Stimulated activated naive CD8-positive, alpha-beta T cell treated with anti-CD3 and anti-CD28 coated beads, Interleukin-15, amount 100 ng/mL, for 72 hours (primary cell): ENCODE measurements at regions not wholly inside any gene's neighbourhood (a gene's known extent, or its start where the extent isn't known, plus 50 kb on each side); places are given as distances from the start of the nearest gene placed in this dataset.

Source experiments
- ATAC-seq: fragments of 150-1000 bp; cut with Tn5 transposase; 2 replicates; pipeline ENCODE4 v1.10.0; 2021; ENCODE audit warnings: mild to moderate bottlenecking, moderate library complexity
- DNase-seq, 2 donors: peaks; one replicate each; pipeline ENCODE4 v3.0.0; 2021 to 2022
- H3K27ac Mint-ChIP-seq, 2 donors: one replicate each; pipeline ENCODE4 v1.8.0; 2022; ENCODE audit warnings: mild to moderate bottlenecking in 2 of 2, mixed read lengths in 2 of 2, moderate library complexity in 2 of 2
- H3K27me3 Mint-ChIP-seq: one replicate; pipeline ENCODE4 v1.8.0; 2022; ENCODE audit warnings: mixed read lengths
- H3K4me1 Mint-ChIP-seq: one replicate; pipeline ENCODE4 v1.8.0; 2022; ENCODE audit warnings: mild to moderate bottlenecking, mixed read lengths
- H3K4me3 Mint-ChIP-seq, 2 donors: one replicate each; pipeline ENCODE4 v1.8.0; 2022; ENCODE audit warnings: mild to moderate bottlenecking in 2 of 2, mixed read lengths in 2 of 2, moderate library complexity in 1 of 2
- H3K9me3 Mint-ChIP-seq, 2 donors: one replicate each; pipeline ENCODE4 v1.8.0; 2022; ENCODE audit warnings: mixed read lengths in 2 of 2

DNA sequence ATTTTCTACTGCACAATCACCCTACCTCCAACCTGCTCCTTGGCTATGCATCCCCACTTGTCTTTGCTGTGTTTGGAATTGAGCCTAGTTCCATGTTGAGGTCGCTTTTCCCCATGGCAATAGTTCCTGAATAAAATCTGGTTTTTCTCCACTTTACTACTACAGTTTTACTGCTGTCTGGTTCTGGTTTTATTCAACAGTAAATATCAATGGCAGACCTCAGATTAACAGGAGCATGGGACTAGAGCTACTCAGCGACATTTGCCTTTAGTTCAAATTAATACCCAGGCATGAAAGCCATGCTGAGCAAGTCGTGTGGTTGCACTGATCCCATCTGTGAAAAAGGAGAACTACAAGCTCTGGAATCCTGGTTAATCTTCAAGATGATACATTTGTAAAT, 460.3 kb downstream of the GRXCR1 start:
- no peaks in the 10 kb centered on the region for H3K4me1 Mint-ChIP-seq
- no peaks in the 10 kb centered on the region for H3K27me3 Mint-ChIP-seq
- H3K27ac Mint-ChIP-seq: no peak overlapping the region
- ATAC-seq (no peak), DNase-seq (no peak)
- no peak overlapping the region for H3K4me3 Mint-ChIP-seq
- H3K9me3 Mint-ChIP-seq: peaks cover 0 to 7% of the 10 kb centered on the region in 2 donors

DNA sequence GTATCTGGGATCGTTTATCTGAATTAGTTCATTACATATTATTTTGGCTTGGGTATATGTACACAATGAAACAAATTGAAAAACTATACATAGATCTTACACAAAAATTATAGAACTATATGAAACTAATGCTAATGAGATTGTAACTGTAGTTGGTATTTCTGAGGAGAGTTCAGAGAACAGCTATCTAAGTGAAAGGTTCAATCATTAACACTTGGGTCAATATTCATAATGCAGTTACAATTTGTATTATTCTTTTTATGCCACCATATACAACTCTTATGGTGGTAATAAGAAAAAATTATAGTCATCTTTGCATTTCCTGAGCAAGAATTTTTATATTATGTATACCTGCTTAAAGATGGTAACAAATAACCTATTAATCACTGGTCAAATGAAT, 461.0 kb downstream of the GRXCR1 start:
- DNase-seq (no peak), ATAC-seq (no peak)
- Mint-ChIP-seq H3K27ac (no peak overlapping the region), H3K9me3 (peaks cover 0 to 7% of the 10 kb centered on the region in 2 donors), H3K27me3 (no peaks in the 10 kb centered on the region), H3K4me3 (no peak overlapping the region), H3K4me1 (no peaks in the 10 kb centered on the region)

DNA sequence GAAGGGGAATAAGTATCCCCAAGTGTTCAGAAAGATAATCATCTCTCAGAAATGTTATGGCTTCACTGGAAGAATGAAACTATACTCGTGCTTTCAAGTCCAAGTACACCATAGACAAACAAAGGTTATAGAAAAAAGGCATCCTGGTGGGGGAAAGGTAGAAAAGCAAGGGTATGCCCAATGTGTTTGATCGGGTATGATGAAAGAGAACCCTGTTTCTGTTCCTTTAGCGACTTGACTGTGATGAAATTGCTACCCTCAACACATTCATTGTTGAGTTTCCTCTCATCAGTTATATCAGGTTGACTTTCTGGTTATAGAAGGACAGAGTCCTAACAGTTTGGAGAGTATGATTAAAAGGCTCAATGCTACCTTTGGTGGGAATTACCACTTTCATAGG, 464.3 kb downstream of the GRXCR1 start:
- ATAC-seq: no peak
- H3K4me3 Mint-ChIP-seq: no peak overlapping the region
- H3K27ac Mint-ChIP-seq: no peak overlapping the region

DNA sequence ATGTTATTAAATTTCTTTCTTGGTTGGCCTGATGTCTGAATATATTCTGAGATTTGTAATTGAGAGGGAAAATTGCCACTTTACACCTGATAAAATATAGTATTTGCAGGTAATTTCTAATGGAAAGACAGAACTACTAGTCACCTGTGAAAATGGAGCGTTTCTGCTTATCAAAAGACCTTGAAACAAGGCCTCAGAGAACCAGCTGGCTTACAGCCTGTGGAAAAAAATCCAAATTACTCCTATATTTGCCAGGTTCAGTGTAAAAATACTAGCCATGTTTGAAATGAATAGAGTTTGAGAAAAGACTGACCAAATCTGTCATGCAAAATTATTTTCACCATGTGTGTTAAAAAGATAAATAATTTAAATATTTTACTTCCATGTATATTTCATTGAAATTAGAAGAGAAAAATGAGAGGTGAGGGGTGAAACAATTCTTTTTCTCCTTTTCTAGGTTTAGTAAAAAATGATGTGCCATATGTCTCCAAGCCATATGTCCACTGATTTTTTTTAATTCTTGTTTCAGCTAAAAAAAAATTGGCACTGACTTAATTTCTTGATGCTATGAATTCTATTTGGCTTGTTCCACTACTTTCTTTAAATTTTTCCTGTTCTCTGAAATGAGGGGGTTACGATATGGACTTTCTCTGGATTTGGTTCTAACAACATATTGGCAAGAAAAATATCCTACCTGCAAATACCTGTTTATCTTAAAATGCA, 464.9 kb downstream of the GRXCR1 start:
- no peak for ATAC-seq

More for the DNA sequence above, 464.3 kb downstream of the GRXCR1 start:
- Mint-ChIP-seq H3K4me1 (no peaks in the 10 kb centered on the region), H3K27me3 (no peaks in the 10 kb centered on the region), H3K9me3 (no peaks in the 10 kb centered on the region)
- no peak for DNase-seq

DNA sequence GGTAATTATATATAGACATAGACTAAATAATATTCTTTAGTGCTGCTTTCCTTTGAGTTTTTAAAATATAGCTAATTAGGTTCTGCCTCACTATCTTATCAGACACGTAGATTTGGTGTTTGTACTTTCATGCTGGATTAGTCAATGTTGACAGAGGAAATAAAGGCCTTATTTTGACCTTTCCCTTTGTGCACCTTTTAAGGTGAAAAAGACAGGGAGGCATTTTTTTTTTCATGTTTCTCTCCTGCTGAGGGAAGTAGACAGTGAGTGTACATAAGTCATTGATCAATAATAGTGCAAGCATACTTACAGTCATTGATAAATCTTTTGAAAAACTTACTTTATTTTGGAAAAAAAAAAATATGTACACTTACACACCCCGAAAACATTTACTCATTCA, 467.8 kb downstream of the GRXCR1 start:
- Mint-ChIP-seq H3K9me3 (no peaks in the 10 kb centered on the region), H3K27me3 (no peaks in the 10 kb centered on the region), H3K4me1 (no peaks in the 10 kb centered on the region), H3K4me3 (no peak overlapping the region), H3K27ac (no peak overlapping the region)
- no peak for DNase-seq
- no peak for ATAC-seq

More for the DNA sequence above, 464.9 kb downstream of the GRXCR1 start:
- H3K4me3 Mint-ChIP-seq: no peak overlapping the region
- H3K4me1 Mint-ChIP-seq: no peaks in the 10 kb centered on the region
- no peak overlapping the region for H3K27ac Mint-ChIP-seq
- no peaks in the 10 kb centered on the region for H3K27me3 Mint-ChIP-seq
- no peaks in the 10 kb centered on the region for H3K9me3 Mint-ChIP-seq
- DNase-seq: no peak

DNA sequence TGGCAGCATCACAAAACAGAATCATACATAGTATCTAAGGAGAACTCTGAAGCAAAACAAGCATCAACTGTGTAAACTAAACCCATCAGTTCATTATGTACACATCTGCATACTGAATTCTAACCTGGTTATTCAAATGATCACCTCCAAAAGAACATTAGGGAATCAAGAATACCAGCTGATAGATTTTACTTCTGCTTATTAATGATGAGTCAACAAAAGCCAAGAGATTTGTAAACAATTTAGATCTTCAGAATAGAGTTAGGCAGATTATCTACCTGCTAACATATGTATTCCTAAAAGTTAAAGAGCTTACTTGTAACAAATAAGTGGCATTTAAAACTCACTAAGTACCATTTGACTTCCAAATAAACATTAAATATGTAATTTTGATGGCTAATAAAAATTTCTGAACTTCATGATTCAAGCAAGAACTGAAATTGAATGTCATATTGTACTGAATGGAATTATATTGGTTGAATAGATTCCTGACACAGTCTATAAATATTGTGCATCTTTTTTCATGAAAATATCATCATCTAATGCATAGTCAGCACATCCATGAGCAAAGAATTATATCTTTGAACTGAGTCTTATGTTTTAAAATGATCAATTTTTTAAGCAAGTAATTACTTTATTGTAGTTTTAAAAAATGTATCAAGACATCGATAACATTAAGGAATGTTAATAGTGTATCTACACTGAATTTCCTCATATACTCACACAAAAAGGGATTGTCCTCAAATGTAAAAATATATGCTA, 470.5 kb downstream of the GRXCR1 start:
- no peak overlapping the region for H3K4me3 Mint-ChIP-seq
- DNase-seq (no peak), ATAC-seq (no peak)
- no peaks in the 10 kb centered on the region for H3K27me3 Mint-ChIP-seq
- no peaks in the 10 kb centered on the region for H3K4me1 Mint-ChIP-seq
- no peak overlapping the region for H3K27ac Mint-ChIP-seq
- no peaks in the 10 kb centered on the region for H3K9me3 Mint-ChIP-seq

DNA sequence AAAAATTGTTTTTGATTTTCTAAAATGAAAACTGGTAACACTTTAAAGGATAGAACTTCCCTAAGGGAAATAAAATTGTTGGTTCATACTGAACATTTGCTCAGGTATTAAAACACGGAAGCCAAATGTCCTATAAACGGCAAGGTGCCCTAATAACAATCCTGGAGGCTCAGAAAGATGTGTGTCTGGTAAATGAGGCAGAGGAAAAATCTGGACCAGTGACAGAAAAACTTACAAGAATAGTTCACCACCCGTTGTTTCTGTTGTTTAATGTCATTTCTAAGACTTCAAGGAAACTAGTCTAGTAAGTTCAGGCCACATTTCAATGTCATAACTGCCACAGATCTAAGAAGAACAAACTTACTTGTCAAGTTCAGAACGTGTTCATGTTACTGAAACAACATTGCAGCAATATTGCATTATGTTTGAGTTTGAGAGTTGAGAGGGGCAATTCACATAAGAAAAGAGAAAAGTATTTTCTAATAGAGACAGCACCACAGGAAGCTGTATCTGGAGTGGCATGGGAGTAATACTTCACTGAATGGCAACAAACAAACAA, 476.6 kb downstream of the GRXCR1 start:
- no peaks in the 10 kb centered on the region for H3K27me3 Mint-ChIP-seq
- no peak for DNase-seq

DNA sequence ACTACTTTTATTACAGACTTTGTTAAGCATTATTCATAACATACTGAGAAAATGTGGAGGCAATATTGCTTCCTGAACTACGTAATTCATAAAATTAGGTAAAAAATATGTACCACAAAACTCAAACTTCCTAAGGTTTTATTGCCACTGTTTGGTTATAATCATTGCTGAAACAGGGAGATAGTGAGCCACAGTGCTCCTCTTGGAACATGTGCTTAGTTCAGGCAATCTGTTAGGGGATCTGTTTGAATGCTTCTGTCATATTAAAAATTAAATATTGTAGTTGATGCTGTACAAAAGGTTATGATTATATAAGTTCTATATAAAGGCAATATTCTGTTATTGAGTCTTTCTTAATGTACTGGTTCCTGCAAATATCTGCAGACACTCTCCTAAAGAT, 480.7 kb downstream of the GRXCR1 start:
- DNase-seq (no peak), ATAC-seq (no peak)
- no peak overlapping the region for H3K27ac Mint-ChIP-seq
- no peaks in the 10 kb centered on the region for H3K4me1 Mint-ChIP-seq
- no peaks in the 10 kb centered on the region for H3K27me3 Mint-ChIP-seq
- peaks cover 7 to 17% of the 10 kb centered on the region in 2 donors for H3K9me3 Mint-ChIP-seq
- no peak overlapping the region for H3K4me3 Mint-ChIP-seq

More for the DNA sequence above, 476.6 kb downstream of the GRXCR1 start:
- Mint-ChIP-seq H3K27ac (no peak overlapping the region), H3K4me1 (no peaks in the 10 kb centered on the region), H3K9me3 (peaks cover 0 to 13% of the 10 kb centered on the region in 2 donors), H3K4me3 (no peak overlapping the region)
- ATAC-seq: no peak

DNA sequence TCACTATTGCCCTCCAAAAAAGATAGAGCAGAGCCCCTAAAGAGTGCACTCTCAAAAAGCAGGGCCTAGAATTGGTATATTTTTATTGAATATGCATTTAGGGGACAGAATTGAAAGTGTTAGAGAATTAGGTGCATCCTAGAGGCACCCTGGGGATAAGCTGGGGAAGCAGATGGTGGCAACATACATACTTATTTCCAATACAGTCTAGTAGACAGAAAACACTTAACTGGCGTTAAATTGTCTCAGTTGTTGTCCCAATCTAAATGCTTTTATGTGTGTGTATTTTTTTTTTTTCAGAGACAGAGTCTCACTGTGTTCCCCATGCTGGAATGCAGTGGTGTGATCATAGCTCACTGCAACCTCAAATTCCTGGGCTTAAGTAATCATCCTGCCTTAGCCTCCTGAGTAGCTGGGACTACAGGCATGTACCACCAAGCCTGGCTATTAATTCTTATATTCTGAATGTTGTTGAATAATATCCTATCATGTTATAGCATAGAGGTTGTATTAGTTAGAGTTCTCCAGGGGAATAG, 481.8 kb downstream of the GRXCR1 start:
- peaks cover 7 to 17% of the 10 kb centered on the region in 2 donors for H3K9me3 Mint-ChIP-seq
- no peaks in the 10 kb centered on the region for H3K27me3 Mint-ChIP-seq
- ATAC-seq (no peak), DNase-seq (no peak)
- H3K4me1 Mint-ChIP-seq: no peaks in the 10 kb centered on the region
- no peak overlapping the region for H3K27ac Mint-ChIP-seq
- no peak overlapping the region for H3K4me3 Mint-ChIP-seq

DNA sequence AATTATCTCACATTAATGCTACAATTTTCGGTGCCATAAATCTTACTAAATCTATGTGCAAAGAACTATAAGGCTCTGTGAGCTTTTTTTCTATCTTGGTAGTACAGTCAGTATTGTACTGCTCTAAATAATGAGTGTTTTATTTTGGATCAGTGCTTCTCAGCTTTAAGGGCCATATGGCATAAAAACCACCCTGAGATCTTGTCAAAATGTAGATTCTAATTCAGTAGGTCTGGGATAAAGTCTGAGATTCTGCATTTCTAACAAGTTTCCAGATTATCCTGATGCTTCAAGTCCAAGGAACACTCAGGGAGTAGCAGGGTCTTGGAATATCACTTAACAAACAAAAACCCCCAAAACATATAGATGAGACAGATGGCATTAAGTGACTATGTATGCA, 486.5 kb downstream of the GRXCR1 start:
- H3K9me3 Mint-ChIP-seq: peaks cover 7 to 10% of the 10 kb centered on the region in 2 donors
- H3K4me3 Mint-ChIP-seq: no peak overlapping the region
- DNase-seq: no peak
- no peak for ATAC-seq
- H3K27me3 Mint-ChIP-seq: no peaks in the 10 kb centered on the region
- H3K27ac Mint-ChIP-seq: no peak overlapping the region
- no peaks in the 10 kb centered on the region for H3K4me1 Mint-ChIP-seq

DNA sequence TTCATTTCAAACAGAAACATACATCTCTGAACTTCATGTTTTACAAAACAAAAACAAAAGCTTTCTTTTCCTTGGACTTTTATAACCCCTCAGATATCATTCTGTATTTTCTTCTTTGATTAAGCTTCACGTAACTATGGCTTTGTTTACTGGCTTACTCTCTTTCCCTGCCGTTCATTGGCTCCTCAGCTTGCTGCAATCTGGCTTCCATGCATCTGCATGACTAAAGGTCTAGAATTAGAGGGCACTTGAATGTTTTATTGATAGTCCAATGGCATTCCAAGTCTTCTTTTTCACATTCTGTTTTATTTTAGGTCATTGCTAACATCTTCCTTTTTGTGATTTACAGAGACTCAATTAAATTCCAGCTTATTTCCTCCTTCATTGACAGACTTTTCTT, 487.6 kb downstream of the GRXCR1 start:
- no peaks in the 10 kb centered on the region for H3K4me1 Mint-ChIP-seq
- peaks cover 6 to 7% of the 10 kb centered on the region in 2 donors for H3K9me3 Mint-ChIP-seq
- no peaks in the 10 kb centered on the region for H3K27me3 Mint-ChIP-seq
- no peak for ATAC-seq
- no peak for DNase-seq
- no peak overlapping the region for H3K4me3 Mint-ChIP-seq
- H3K27ac Mint-ChIP-seq: no peak overlapping the region

DNA sequence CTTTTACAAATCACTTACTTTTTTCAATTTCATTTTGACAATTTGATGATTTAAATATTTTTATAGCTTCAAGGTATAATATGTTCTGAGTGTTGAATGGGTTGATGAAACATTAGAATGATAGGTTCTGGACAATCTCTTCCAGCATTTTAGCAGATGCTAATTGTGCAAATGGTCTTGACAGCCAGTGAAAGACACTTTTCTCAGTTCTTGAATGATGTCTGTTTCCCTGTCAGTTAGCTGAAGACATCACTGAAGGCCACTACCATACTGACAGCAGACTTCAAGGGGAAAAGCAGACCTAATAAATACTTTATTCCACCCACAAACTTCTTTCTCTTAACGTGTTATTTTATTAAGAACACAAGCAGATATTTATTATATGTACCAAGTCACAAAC, 498.6 kb downstream of the GRXCR1 start:
- ATAC-seq (no peak), DNase-seq (no peak)
- no peaks in the 10 kb centered on the region for H3K4me1 Mint-ChIP-seq
- no peaks in the 10 kb centered on the region for H3K27me3 Mint-ChIP-seq
- H3K9me3 Mint-ChIP-seq: peaks cover 4 to 6% of the 10 kb centered on the region in 2 donors
- no peak overlapping the region for H3K4me3 Mint-ChIP-seq
- H3K27ac Mint-ChIP-seq: no peak overlapping the region

DNA sequence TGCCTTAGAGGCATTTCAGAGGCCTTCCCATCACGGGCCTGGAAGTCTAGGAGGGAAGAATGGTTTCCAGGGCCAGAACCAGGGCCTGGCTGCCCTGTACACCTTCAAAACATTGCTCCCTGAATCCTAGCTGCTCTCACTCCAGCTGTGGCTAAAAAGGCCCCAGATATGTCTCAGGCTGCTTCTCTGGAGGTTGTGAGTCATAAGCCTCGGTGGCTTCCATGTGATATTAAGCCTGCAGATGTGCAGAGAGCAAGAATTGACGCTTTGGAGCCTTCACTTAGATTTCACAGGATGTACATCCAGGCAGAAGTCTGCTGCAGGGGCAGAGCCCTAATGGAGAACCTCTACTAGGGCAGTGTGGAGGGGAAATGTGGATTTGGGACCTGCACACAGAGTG, 502.5 kb downstream of the GRXCR1 start:
- Mint-ChIP-seq H3K27me3 (no peaks in the 10 kb centered on the region), H3K4me3 (no peak overlapping the region), H3K9me3 (peaks cover 14 to 15% of the 10 kb centered on the region in 2 donors), H3K27ac (no peak overlapping the region), H3K4me1 (no peaks in the 10 kb centered on the region)
- DNase-seq (no peak), ATAC-seq (no peak)

DNA sequence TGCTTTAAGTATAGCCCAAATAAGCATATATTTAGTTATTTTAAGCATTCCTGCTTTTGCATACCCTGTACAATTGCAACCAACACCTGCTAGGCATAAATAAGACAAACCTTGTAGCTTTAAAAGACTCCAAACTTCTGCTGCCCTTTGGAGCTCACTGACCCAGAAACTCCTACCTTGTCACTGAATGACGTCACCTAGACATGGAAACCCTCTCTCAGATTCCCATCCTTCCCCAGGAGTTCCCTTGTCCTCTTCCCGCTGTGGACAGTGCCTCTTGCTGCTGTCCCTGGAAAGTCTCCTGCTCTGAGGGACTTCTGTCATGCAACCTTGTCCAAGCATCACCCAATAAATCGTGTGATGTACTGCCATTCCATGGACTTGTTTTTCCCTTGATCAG, 507.2 kb downstream of the GRXCR1 start:
- Mint-ChIP-seq H3K4me3 (no peak overlapping the region), H3K27me3 (no peaks in the 10 kb centered on the region), H3K4me1 (no peaks in the 10 kb centered on the region), H3K27ac (no peak overlapping the region), H3K9me3 (peaks cover 7 to 15% of the 10 kb centered on the region in 2 donors)
- no peak for ATAC-seq
- DNase-seq: no peak

DNA sequence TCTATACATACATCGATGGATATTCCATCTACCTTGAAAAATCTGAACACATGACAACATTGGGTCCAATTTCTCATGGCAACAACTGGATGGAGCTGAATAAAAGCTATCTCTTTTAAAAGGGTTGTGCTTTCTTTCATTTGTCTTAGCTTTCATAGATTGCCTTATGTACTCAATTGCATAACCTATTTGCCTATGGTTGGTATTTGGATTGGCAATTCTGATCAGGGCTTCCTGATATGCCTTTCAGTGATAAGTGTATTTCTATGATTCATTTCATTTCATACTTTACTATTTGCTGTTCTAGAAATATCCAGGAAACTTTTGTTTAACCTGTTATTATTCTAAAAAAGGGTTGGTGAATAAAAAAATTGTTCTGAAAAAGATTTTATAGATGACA, 509.9 kb downstream of the GRXCR1 start:
- Mint-ChIP-seq H3K4me1 (no peaks in the 10 kb centered on the region), H3K27me3 (no peaks in the 10 kb centered on the region), H3K9me3 (peaks cover 17 to 18% of the 10 kb centered on the region in 2 donors), H3K27ac (no peak overlapping the region), H3K4me3 (no peak overlapping the region)
- DNase-seq (no peak), ATAC-seq (no peak)

DNA sequence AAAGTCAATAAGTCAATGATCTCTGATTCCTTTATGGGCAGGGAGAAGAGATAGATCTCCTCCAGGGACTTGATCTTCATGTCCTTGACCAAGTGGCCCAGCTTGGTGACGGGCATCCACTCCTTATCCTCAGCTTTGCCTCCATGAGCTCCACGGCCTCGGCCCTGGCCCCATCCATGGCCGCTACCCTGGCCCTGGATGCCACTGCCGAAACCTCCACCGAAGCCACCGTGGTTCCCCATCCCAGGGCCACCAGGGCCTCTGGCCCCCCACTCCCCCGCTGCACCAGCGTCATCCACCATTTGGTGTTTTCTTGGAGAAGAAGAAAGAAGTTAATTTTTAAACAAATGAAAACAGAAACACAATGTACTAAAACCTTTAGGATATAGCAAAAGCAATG, 518.1 kb downstream of the GRXCR1 start:
- no peak overlapping the region for H3K27ac Mint-ChIP-seq
- ATAC-seq (no peak), DNase-seq (no peak)
- no peaks in the 10 kb centered on the region for H3K27me3 Mint-ChIP-seq
- H3K4me1 Mint-ChIP-seq: no peaks in the 10 kb centered on the region
- H3K9me3 Mint-ChIP-seq: peaks cover 24 to 25% of the 10 kb centered on the region in 2 donors
- no peak overlapping the region for H3K4me3 Mint-ChIP-seq
